Chondrocyte (in vitro differentiated cells): ENCODE measurements at regions not wholly inside any gene's neighbourhood (a gene's known extent, or its start where the extent isn't known, plus 50 kb on each side); places are given as distances from the start of the nearest gene placed in this dataset.

Experiments used
- DNase-seq: peaks from one replicate; pipeline ENCODE4 v3.0.0; 2021; ENCODE audit warnings: mixed read lengths, low spot score
- H3K27ac Mint-ChIP-seq: one replicate; pipeline ENCODE4 v1.8.0; 2021; ENCODE audit warnings: mild to moderate bottlenecking, moderate library complexity, mixed read lengths; ENCODE audit not compliant: unreplicated experiment
- H3K27me3 Mint-ChIP-seq: 2 replicates; pipeline ENCODE4 v1.8.0; 2021; ENCODE audit warnings: low read depth, mixed read lengths
- H3K36me3 Mint-ChIP-seq: 2 replicates; pipeline ENCODE4 v1.8.0; 2021; ENCODE audit warnings: low read depth, mixed read lengths
- H3K4me1 Mint-ChIP-seq: 2 replicates; pipeline ENCODE4 v1.8.0; 2021; ENCODE audit warnings: low read depth, mild to moderate bottlenecking, mixed read lengths
- H3K4me3 Mint-ChIP-seq: one replicate; pipeline ENCODE4 v1.8.0; 2021; ENCODE audit warnings: mild to moderate bottlenecking, moderate library complexity, mixed read lengths; ENCODE audit not compliant: unreplicated experiment
- H3K9me3 Mint-ChIP-seq: 2 replicates; pipeline ENCODE4 v1.8.0; 2021; ENCODE audit warnings: low read depth, mixed read lengths
- TF ChIP-seq, protein P1 (sequence below): fragments of 200-600 bp; sonication (generic); IDR thresholded peaks from 2 replicates; pipeline ENCODE4 v1.5.0; 2021; ENCODE audit warnings: antibody characterized with exemption, mild to moderate bottlenecking, moderate library complexity

GRCh38 chr6:97653076-97653475 is 370.1 kb upstream of the MMS22L start:
- no peak overlapping the region for H3K4me3 Mint-ChIP-seq
- no peak for DNase-seq
- H3K4me1 Mint-ChIP-seq = no peaks in the 10 kb centered on the region
- H3K27ac Mint-ChIP-seq = no peak overlapping the region
- H3K27me3 Mint-ChIP-seq = peaks cover 6% of the 10 kb centered on the region
- TF ChIP-seq, protein P1, sequence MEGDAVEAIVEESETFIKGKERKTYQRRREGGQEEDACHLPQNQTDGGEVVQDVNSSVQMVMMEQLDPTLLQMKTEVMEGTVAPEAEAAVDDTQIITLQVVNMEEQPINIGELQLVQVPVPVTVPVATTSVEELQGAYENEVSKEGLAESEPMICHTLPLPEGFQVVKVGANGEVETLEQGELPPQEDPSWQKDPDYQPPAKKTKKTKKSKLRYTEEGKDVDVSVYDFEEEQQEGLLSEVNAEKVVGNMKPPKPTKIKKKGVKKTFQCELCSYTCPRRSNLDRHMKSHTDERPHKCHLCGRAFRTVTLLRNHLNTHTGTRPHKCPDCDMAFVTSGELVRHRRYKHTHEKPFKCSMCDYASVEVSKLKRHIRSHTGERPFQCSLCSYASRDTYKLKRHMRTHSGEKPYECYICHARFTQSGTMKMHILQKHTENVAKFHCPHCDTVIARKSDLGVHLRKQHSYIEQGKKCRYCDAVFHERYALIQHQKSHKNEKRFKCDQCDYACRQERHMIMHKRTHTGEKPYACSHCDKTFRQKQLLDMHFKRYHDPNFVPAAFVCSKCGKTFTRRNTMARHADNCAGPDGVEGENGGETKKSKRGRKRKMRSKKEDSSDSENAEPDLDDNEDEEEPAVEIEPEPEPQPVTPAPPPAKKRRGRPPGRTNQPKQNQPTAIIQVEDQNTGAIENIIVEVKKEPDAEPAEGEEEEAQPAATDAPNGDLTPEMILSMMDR = no peak
- peaks cover 4% of the 10 kb centered on the region for H3K9me3 Mint-ChIP-seq
- no peaks in the 10 kb centered on the region for H3K36me3 Mint-ChIP-seq

DNA sequence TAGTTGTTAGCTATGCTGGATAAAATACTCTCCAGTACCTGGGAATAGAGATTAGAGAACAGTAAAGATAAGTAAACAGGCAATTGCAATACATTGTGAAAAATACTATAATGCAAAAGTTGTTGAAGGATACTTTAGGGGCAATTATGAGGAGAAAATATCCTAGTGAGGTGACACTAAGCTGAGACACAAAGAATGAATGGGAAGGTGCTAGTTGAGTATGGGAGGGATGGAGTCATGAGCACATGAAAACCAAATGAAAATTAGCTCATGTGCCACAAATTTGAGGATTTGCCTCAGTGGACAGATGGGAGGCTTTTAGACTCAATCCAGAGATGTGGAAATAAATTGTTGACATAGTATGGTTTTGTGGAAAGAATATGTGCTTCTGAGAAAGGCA is 370.5 kb upstream of the MMS22L start:
- peaks cover 6% of the 10 kb centered on the region for H3K27me3 Mint-ChIP-seq
- peaks cover 4% of the 10 kb centered on the region for H3K9me3 Mint-ChIP-seq
- no peaks in the 10 kb centered on the region for H3K36me3 Mint-ChIP-seq
- TF ChIP-seq, protein P1 = no peak
- H3K27ac Mint-ChIP-seq = no peak overlapping the region
- DNase-seq = no peak
- H3K4me3 Mint-ChIP-seq = no peak overlapping the region
- no peaks in the 10 kb centered on the region for H3K4me1 Mint-ChIP-seq

GRCh38 chr6:97654674-97655073 is 371.7 kb upstream of the MMS22L start:
- DNase-seq = no peak
- no peak overlapping the region for H3K27ac Mint-ChIP-seq
- peaks cover 6% of the 10 kb centered on the region for H3K27me3 Mint-ChIP-seq
- H3K4me1 Mint-ChIP-seq = no peaks in the 10 kb centered on the region
- H3K36me3 Mint-ChIP-seq = no peaks in the 10 kb centered on the region
- H3K4me3 Mint-ChIP-seq = no peak overlapping the region
- H3K9me3 Mint-ChIP-seq = peaks cover 4% of the 10 kb centered on the region
- TF ChIP-seq, protein P1 = no peak

DNA sequence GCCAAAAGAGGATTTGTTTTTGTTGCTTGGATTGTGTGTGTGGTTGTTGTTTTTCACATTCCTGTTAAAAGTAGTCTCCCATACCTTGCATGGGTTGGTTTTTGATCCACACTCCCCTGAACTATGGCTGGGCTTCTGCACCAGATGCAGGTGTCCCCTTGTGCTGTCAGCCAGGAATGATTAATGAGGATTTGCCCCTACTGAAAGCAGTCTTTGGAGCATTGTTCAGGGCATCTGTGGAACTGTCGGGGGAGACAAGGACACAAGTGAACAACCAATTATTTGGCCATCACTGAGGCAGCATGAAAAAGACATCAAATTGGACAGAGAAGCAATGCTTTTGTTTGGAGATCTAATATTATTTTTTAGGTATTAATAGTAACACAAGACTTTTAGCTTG is 373.2 kb upstream of the MMS22L start:
- no peak overlapping the region for H3K27ac Mint-ChIP-seq
- H3K36me3 Mint-ChIP-seq = no peaks in the 10 kb centered on the region
- no peaks in the 10 kb centered on the region for H3K4me1 Mint-ChIP-seq
- peaks cover 6% of the 10 kb centered on the region for H3K27me3 Mint-ChIP-seq
- no peak overlapping the region for H3K4me3 Mint-ChIP-seq
- TF ChIP-seq, protein P1 = no peak
- no peaks in the 10 kb centered on the region for H3K9me3 Mint-ChIP-seq
- no peak for DNase-seq

GRCh38 chr6:97656706-97657350 is 373.8 kb upstream of the MMS22L start:
- Mint-ChIP-seq H3K4me1 (no peaks in the 10 kb centered on the region), H3K4me3 (no peak overlapping the region), H3K27me3 (peaks cover 6% of the 10 kb centered on the region), H3K27ac (no peak overlapping the region), H3K36me3 (no peaks in the 10 kb centered on the region), H3K9me3 (no peaks in the 10 kb centered on the region)
- TF ChIP-seq, protein P1 = no peak
- no peak for DNase-seq
